OCI-LY7 (cell line): ENCODE measurements at regions not wholly inside any gene's neighbourhood (a gene's known extent, or its start where the extent isn't known, plus 50 kb on each side); places are given as distances from the start of the nearest gene placed in this dataset.

ENCODE experiments used
- BruUV-seq: library from RNA; stranded (reverse); fragments of 400-500 nt; replicated peaks from 2 replicates; lab custom pipeline; 2021; lab: Mats Ljungman, UMichigan
- CTCF ChIA-PET: fragments of 300-600 bp; sonication (Branson Sonifier 250); formaldehyde crosslinking; loops from one replicate; lab custom pipeline; 2022; ENCODE audit warnings: antibody characterized with exemption; ENCODE audit not compliant: unreplicated experiment; lab: Charles Lee
- POLR2A ChIA-PET: fragments of 300-600 bp; sonication (Branson Sonifier 250); formaldehyde crosslinking; loops from one replicate; lab custom pipeline; 2022; ENCODE audit warnings: antibody characterized with exemption; lab: Charles Lee
- DNase-seq: peaks from one replicate; pipeline ENCODE4 v3.0.0-alpha.2; 2015; ENCODE audit warnings: low spot score
- H2AFZ ChIP-seq: fragments of 200-600 bp; sonication (generic), shearing (Covaris generic); 2 replicates; pipeline ENCODE4 v1.6.1; 2014; ENCODE audit warnings: mild to moderate bottlenecking, antibody characterized with exemption, low read length, moderate library complexity
- H3K27ac ChIP-seq: fragments of 200-600 bp; sonication (generic); 2 replicates; pipeline ENCODE4 v1.5.1; 2014; ENCODE audit warnings: mixed run types, low read depth, mild to moderate bottlenecking, moderate library complexity, low read length, inconsistent platforms; ENCODE audit not compliant: poor library complexity, severe bottlenecking
- H3K36me3 ChIP-seq: fragments of 200-600 bp; sonication (generic); 2 replicates; pipeline ENCODE4 v1.6.1; 2014; ENCODE audit warnings: mild to moderate bottlenecking, antibody characterized with exemption, low read length, moderate library complexity, mixed read lengths; ENCODE audit not compliant: insufficient read depth
- H3K4me1 ChIP-seq: fragments of 200-600 bp; sonication (generic); 2 replicates; pipeline ENCODE4 v1.5.1; 2014; ENCODE audit warnings: mild to moderate bottlenecking, low read length; ENCODE audit not compliant: insufficient read depth, poor library complexity, severe bottlenecking
- H3K4me2 ChIP-seq: fragments of 200-600 bp; sonication (generic); 2 replicates; pipeline ENCODE4 v1.6.1; 2014; ENCODE audit warnings: mild to moderate bottlenecking, low read length
- H3K4me3 ChIP-seq: fragments of 200-600 bp; sonication (generic); 2 replicates; pipeline ENCODE4 v1.5.1; 2014; ENCODE audit warnings: mild to moderate bottlenecking, low read depth, low read length; ENCODE audit not compliant: poor library complexity, severe bottlenecking
- H3K79me2 ChIP-seq: fragments of 200-600 bp; sonication (generic); 2 replicates; pipeline ENCODE4 v1.6.1; 2016; ENCODE audit warnings: low read depth, mild to moderate bottlenecking, low read length, moderate library complexity, mixed read lengths; ENCODE audit not compliant: insufficient read depth
- H3K9me2 ChIP-seq: fragments of 200-600 bp; sonication (generic); 2 replicates; pipeline ENCODE4 v1.6.1; 2016; ENCODE audit warnings: mild to moderate bottlenecking, low read length, mixed read lengths; ENCODE audit not compliant: insufficient read depth
- H3K9me3 ChIP-seq: fragments of 200-600 bp; sonication (generic); 2 replicates; pipeline ENCODE4 v1.6.1; 2014; ENCODE audit warnings: mild to moderate bottlenecking, mixed run types, low read length, mixed read lengths
- H4K20me1 ChIP-seq: fragments of 200-600 bp; sonication (generic); 2 replicates; pipeline ENCODE4 v1.6.1; 2014; ENCODE audit warnings: mild to moderate bottlenecking, antibody characterized with exemption, low read length, moderate library complexity, mixed read lengths; ENCODE audit not compliant: insufficient read depth
- CTCF ChIP-seq: fragments of 200-600 bp; sonication (generic); conservative IDR thresholded peaks from 2 replicates; pipeline ENCODE4 v1.5.1; 2014; ENCODE audit warnings: mild to moderate bottlenecking, antibody characterized with exemption, low read length, moderate library complexity, mixed read lengths
- EZH2phosphoT487 ChIP-seq: fragments of 200-600 bp; sonication (generic); IDR thresholded peaks from 2 replicates; pipeline ENCODE4 v1.6.1; 2018; ENCODE audit warnings: low read depth, borderline replicate concordance, mild to moderate bottlenecking, mixed run types, antibody characterized with exemption, low read length, moderate library complexity, mixed read lengths
- intact Hi-C: fragments of 100-400 bp; cut with micrococcal nuclease; formaldehyde crosslinking; loops from one replicate; pipeline ENCODE4 v1.10.0; 2022; ENCODE audit not compliant: unreplicated experiment

GRCh38 chrX:53795576-53795975 is 109.1 kb upstream of the HUWE1 start:
- Histone ChIP-seq H3K9me2 (no peaks in the 10 kb centered on the region), H3K36me3 (no peaks in the 10 kb centered on the region), H3K79me2 (no peaks in the 10 kb centered on the region), H3K4me2 (no peak overlapping the region), H4K20me1 (no peaks in the 10 kb centered on the region), H3K27ac (no peak overlapping the region), H3K4me1 (no peaks in the 10 kb centered on the region), H3K9me3 (no peaks in the 10 kb centered on the region), H3K4me3 (no peak overlapping the region), H2AFZ (no peak overlapping the region)
- no peak for TF ChIP-seq EZH2phosphoT487
- no peak for DNase-seq
- BruUV-seq: no TSS peak
- ChIA-PET CTCF (no interaction called here), POLR2A (no interaction called here)
- intact Hi-C loops: no loop called here

- H3K36me3 ChIP-seq: no peaks in the 10 kb centered on the region
- no peaks in the 10 kb centered on the region for H4K20me1 ChIP-seq
- BruUV-seq: no TSS peak
- H3K9me3 ChIP-seq: no peaks in the 10 kb centered on the region
- H3K4me3 ChIP-seq: no peak overlapping the region
- intact Hi-C loops: no loop called here
- H3K27ac ChIP-seq: no peak overlapping the region
- no peaks in the 10 kb centered on the region for H3K79me2 ChIP-seq
- H2AFZ ChIP-seq: no peak overlapping the region
- CTCF ChIA-PET: no interaction called here
- no peak for DNase-seq
- H3K9me2 ChIP-seq: no peaks in the 10 kb centered on the region
- no peak overlapping the region for H3K4me2 ChIP-seq
- no peaks in the 10 kb centered on the region for H3K4me1 ChIP-seq
- POLR2A ChIA-PET: no interaction called here
- TF ChIP-seq CTCF: no peak
Observed at GRCh38 chrX:53794181-53794580, 107.7 kb upstream of the HUWE1 start.

GRCh38 chrX:53768865-53769264 is 82.3 kb upstream of the HUWE1 start:
- intact Hi-C loops: no loop called here
- no peaks in the 10 kb centered on the region for H3K9me2 ChIP-seq
- H3K4me3 ChIP-seq: no peak overlapping the region
- BruUV-seq: no TSS peak
- no peak for TF ChIP-seq EZH2phosphoT487
- TF ChIP-seq CTCF: no peak
- POLR2A ChIA-PET: no interaction called here
- no peak for DNase-seq
- no peak overlapping the region for H3K27ac ChIP-seq
- CTCF ChIA-PET: no interaction called here
- no peak overlapping the region for H2AFZ ChIP-seq
- H3K36me3 ChIP-seq: no peaks in the 10 kb centered on the region
- H3K9me3 ChIP-seq: no peaks in the 10 kb centered on the region
- no peak overlapping the region for H3K4me2 ChIP-seq
- no peaks in the 10 kb centered on the region for H3K79me2 ChIP-seq
- no peaks in the 10 kb centered on the region for H4K20me1 ChIP-seq
- no peaks in the 10 kb centered on the region for H3K4me1 ChIP-seq
